ENCODE measurements at regions not wholly inside any gene's neighbourhood (a gene's known extent, or its start where the extent isn't known, plus 50 kb on each side); places are given as distances from the start of the nearest gene placed in this dataset.

DNA sequence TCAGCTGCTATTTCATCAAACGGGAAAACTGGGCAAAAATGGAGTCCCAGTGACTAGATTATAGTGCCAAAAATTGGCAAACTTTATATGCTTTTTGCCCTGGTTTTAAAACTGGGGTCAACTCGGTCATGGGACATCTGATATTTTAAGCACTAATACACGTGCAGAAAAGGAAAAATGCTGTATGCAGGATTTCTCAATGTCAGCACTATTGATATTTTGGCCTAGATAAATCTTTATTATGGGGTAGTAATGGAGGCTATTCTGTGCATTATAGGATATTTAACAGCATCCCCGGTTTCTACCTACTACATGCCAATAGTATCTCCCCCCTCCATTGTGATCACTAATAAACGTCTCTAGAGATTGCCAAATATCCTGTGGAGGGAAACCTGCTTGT is 870.9 kb upstream of the IGFBP7 start:
- no peak for DNase-seq
- Histone ChIP-seq H3K27ac (ENCODE audit: low read length) (no peak overlapping the region), H3K9ac (ENCODE audit: low read length) (no peak overlapping the region), H3K36me3 (ENCODE audit: low read depth, low read length) (no peaks in the 10 kb centered on the region), H3K9me2 (replicated peaks; ENCODE audit: low read length) (no peaks in the 10 kb centered on the region), H3K9me3 (ENCODE audit: low read length) (no peaks in the 10 kb centered on the region), H3K27me3 (ENCODE audit: low read length) (peaks cover 47% of the 10 kb centered on the region), H2AFZ (ENCODE audit: low read length) (no peak overlapping the region), H3K4me2 (ENCODE audit: low read length) (no peak overlapping the region), H3F3A (ENCODE audit: low read length, unreplicated experiment) (no peaks in the 10 kb centered on the region), H3K4me3 (ENCODE audit: low read length) (no peak overlapping the region), H4K20me1 (ENCODE audit: low read length) (no peaks in the 10 kb centered on the region), H3K79me2 (ENCODE audit: low read length) (no peaks in the 10 kb centered on the region), H3K4me1 (ENCODE audit: insufficient read depth, low read length) (no peaks in the 10 kb centered on the region)
- ChIA-PET CTCF (no interaction called here), POLR2A (ENCODE audit: unreplicated experiment) (interaction anchor here (0.6 kb wide), 1 partner anchor 185 kb away, joined by 4 read pairs; no protein-coding TSS in a partner anchor)
- TF ChIP-seq, protein P1, sequence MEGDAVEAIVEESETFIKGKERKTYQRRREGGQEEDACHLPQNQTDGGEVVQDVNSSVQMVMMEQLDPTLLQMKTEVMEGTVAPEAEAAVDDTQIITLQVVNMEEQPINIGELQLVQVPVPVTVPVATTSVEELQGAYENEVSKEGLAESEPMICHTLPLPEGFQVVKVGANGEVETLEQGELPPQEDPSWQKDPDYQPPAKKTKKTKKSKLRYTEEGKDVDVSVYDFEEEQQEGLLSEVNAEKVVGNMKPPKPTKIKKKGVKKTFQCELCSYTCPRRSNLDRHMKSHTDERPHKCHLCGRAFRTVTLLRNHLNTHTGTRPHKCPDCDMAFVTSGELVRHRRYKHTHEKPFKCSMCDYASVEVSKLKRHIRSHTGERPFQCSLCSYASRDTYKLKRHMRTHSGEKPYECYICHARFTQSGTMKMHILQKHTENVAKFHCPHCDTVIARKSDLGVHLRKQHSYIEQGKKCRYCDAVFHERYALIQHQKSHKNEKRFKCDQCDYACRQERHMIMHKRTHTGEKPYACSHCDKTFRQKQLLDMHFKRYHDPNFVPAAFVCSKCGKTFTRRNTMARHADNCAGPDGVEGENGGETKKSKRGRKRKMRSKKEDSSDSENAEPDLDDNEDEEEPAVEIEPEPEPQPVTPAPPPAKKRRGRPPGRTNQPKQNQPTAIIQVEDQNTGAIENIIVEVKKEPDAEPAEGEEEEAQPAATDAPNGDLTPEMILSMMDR (conservative IDR thresholded peaks at IDR 0.05; ENCODE audit: low read depth, low read length) = no peak
- no peak for TF ChIP-seq EZH2phosphoT487 (IDR thresholded peaks at IDR 0.05; ENCODE audit: borderline replicate concordance, low read length)
- TF ChIP-seq EZH2 (IDR thresholded peaks at IDR 0.05; ENCODE audit: low read length, unreplicated experiment) = no peak
- intact Hi-C loops (cut with micrococcal nuclease) = no loop called here
- ATAC-seq = no peak
- no TSS peak for BruUV-seq (replicated peaks)

DNA sequence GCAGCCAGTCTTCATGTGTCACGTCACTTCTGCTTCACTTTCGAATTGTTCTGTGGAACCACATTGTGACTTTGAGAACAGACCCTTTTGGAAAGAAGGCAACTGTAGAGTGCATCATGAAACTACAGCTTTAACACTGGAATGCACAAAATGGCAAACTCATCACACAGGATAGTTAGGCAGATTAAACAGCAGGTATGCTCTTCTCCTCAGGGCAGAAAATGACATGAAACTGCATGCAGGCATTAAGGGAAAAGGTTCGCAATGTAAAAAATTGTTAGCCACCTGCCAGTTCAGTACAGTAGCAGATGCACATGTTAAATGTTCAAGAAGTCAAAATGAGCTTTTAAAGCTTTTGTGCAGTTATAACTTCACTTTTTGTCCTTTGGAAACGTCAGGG is 864.6 kb upstream of the IGFBP7 start:
- Histone ChIP-seq H3K79me2 (ENCODE audit: low read length) (no peaks in the 10 kb centered on the region), H3F3A (ENCODE audit: low read length, unreplicated experiment) (no peaks in the 10 kb centered on the region), H3K27me3 (ENCODE audit: low read length) (peaks cover 10% of the 10 kb centered on the region), H3K4me2 (ENCODE audit: low read length) (no peak overlapping the region), H3K9me3 (ENCODE audit: low read length) (0 out of 2 replicates have a peak, but pooled peaks cover 4% of the 10 kb centered on the region), H3K4me3 (ENCODE audit: low read length) (no peak overlapping the region), H3K27ac (ENCODE audit: low read length) (no peak overlapping the region), H4K20me1 (ENCODE audit: low read length) (no peaks in the 10 kb centered on the region), H3K9ac (ENCODE audit: low read length) (no peak overlapping the region), H3K4me1 (ENCODE audit: insufficient read depth, low read length) (no peaks in the 10 kb centered on the region), H3K9me2 (replicated peaks; ENCODE audit: low read length) (no peaks in the 10 kb centered on the region), H2AFZ (ENCODE audit: low read length) (no peak overlapping the region), H3K36me3 (ENCODE audit: low read depth, low read length) (no peaks in the 10 kb centered on the region)
- intact Hi-C loops (cut with micrococcal nuclease) = no loop called here
- TF ChIP-seq, protein P1 (conservative IDR thresholded peaks at IDR 0.05; ENCODE audit: low read depth, low read length) = no peak
- no peak for TF ChIP-seq EZH2 (IDR thresholded peaks at IDR 0.05; ENCODE audit: low read length, unreplicated experiment)
- TF ChIP-seq EZH2phosphoT487 (IDR thresholded peaks at IDR 0.05; ENCODE audit: borderline replicate concordance, low read length) = no peak
- ChIA-PET POLR2A (ENCODE audit: unreplicated experiment) (no interaction called here), CTCF (no interaction called here)
- BruUV-seq (replicated peaks) = no TSS peak
- ATAC-seq (no peak), DNase-seq (no peak)

DNA sequence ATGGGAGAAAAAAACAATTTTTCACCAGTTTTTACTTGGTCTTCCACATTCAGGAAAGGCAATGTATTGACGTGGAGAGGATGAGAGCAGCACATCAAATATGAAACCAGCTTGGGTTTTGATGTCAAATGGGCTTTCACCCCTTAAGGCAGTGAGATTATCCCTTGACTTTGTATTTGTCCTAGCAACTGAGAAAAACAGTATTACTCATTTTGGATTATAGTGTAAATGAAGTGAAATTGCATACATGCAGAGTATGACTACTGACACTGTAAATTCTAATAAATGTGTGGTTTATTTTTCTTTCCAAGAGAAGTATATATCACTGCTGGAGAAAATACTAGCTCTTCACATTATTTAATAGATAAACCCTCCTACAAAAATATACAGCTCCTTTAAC is 863.6 kb upstream of the IGFBP7 start:
- no peaks in the 10 kb centered on the region for H3K36me3 ChIP-seq (ENCODE audit: low read depth, low read length)
- ATAC-seq = no peak

More for the DNA sequence above, 863.6 kb upstream of the IGFBP7 start:
- no peak overlapping the region for H3K4me3 ChIP-seq (ENCODE audit: low read length)
- no peak overlapping the region for H3K27ac ChIP-seq (ENCODE audit: low read length)
- TF ChIP-seq, protein P1 (conservative IDR thresholded peaks at IDR 0.05; ENCODE audit: low read depth, low read length) = no peak
- H4K20me1 ChIP-seq (ENCODE audit: low read length) = no peaks in the 10 kb centered on the region
- intact Hi-C loops (cut with micrococcal nuclease) = no loop called here
- POLR2A ChIA-PET (ENCODE audit: unreplicated experiment) = no interaction called here
- 0 out of 2 replicates have a peak overlapping the region, but pooled peaks have one; percentile 33 for H2AFZ ChIP-seq (ENCODE audit: low read length)
- H3K9me3 ChIP-seq (ENCODE audit: low read length) = 0 out of 2 replicates have a peak, but pooled peaks cover 4% of the 10 kb centered on the region
- CTCF ChIA-PET = no interaction called here
- H3K79me2 ChIP-seq (ENCODE audit: low read length) = no peaks in the 10 kb centered on the region
- DNase-seq = no peak
- no peaks in the 10 kb centered on the region for H3K27me3 ChIP-seq (ENCODE audit: low read length)
- no peak overlapping the region for H3K9ac ChIP-seq (ENCODE audit: low read length)
- no peaks in the 10 kb centered on the region for H3K4me1 ChIP-seq (ENCODE audit: insufficient read depth, low read length)
- BruUV-seq (replicated peaks) = no TSS peak
- H3K4me2 ChIP-seq (ENCODE audit: low read length) = no peak overlapping the region
- no peaks in the 10 kb centered on the region for H3K9me2 ChIP-seq (replicated peaks; ENCODE audit: low read length)
- H3F3A ChIP-seq (ENCODE audit: low read length, unreplicated experiment) = no peaks in the 10 kb centered on the region

Measured in PC-3 (cell line).